SU-DHL-6 (cell line): ENCODE measurements at regions not wholly inside any gene's neighbourhood (a gene's known extent, or its start where the extent isn't known, plus 50 kb on each side); places are given as distances from the start of the nearest gene placed in this dataset.

Source experiments
- CTCF ChIP-seq: fragments of 200-600 bp; sonication (generic); IDR thresholded peaks from one replicate; pipeline ENCODE4 v1.5.1; 2017; ENCODE audit warnings: antibody characterized with exemption, mild to moderate bottlenecking, low read length, moderate library complexity; ENCODE audit not compliant: insufficient read depth, poor library complexity, severe bottlenecking
- EZH2phosphoT487 ChIP-seq: fragments of 200-600 bp; sonication (generic), shearing (Covaris generic); conservative IDR thresholded peaks from 2 replicates; pipeline ENCODE4 v1.6.1; 2018; ENCODE audit warnings: mild to moderate bottlenecking, antibody characterized with exemption, low read length, moderate library complexity, mixed read lengths

GRCh38 chr20:56808117-56808725 is 179.1 kb downstream of the TFAP2C start:
- TF ChIP-seq CTCF (no peak), EZH2phosphoT487 (no peak)
